ENCODE measurements at regions not wholly inside any gene's neighbourhood (a gene's known extent, or its start where the extent isn't known, plus 50 kb on each side); places are given as distances from the start of the nearest gene placed in this dataset.

DNA sequence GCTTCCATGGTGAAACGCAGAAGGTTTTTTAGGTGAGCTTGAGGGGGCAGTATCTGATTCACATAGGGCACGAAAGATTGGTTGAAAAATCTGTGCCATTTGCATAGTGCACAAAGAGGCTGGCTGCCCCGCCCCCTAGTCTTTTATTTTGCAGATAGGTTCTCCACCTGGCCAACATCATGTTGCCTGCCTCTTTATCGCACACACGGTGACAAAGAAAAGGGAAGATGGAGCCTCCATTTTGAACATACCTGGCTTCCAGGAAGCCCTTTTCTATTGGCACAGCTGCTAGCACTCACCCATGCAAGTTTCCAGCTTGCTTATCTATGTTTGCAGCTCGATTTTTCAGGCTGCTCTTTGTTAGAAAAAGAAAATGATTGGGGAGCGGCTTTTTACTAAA lies 316.2 kb upstream of the KLHL1 start:
- TF ChIP-seq, protein P1, sequence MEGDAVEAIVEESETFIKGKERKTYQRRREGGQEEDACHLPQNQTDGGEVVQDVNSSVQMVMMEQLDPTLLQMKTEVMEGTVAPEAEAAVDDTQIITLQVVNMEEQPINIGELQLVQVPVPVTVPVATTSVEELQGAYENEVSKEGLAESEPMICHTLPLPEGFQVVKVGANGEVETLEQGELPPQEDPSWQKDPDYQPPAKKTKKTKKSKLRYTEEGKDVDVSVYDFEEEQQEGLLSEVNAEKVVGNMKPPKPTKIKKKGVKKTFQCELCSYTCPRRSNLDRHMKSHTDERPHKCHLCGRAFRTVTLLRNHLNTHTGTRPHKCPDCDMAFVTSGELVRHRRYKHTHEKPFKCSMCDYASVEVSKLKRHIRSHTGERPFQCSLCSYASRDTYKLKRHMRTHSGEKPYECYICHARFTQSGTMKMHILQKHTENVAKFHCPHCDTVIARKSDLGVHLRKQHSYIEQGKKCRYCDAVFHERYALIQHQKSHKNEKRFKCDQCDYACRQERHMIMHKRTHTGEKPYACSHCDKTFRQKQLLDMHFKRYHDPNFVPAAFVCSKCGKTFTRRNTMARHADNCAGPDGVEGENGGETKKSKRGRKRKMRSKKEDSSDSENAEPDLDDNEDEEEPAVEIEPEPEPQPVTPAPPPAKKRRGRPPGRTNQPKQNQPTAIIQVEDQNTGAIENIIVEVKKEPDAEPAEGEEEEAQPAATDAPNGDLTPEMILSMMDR (IDR thresholded peaks at IDR 0.05), result no peak
- no peak for TF ChIP-seq POLR2A (IDR thresholded peaks at IDR 0.05)
